Neutrophil (primary cell): ENCODE measurements at regions not wholly inside any gene's neighbourhood (a gene's known extent, or its start where the extent isn't known, plus 50 kb on each side); places are given as distances from the start of the nearest gene placed in this dataset.

ENCODE experiments used
- H3K27ac ChIP-seq: fragments of 200-600 bp; sonication (generic); 2 replicates; pipeline ENCODE4 v1.5.1; 2016; ENCODE audit warnings: mild to moderate bottlenecking, moderate library complexity
- H3K27me3 ChIP-seq: fragments of 200-600 bp; sonication (generic); 2 replicates; pipeline ENCODE4 v1.6.0; 2016; ENCODE audit warnings: mild to moderate bottlenecking
- H3K36me3 ChIP-seq: fragments of 200-600 bp; sonication (generic); 2 replicates; pipeline ENCODE4 v1.5.1; 2017
- H3K4me1 ChIP-seq, 2 experiments: fragments of 200-600 bp in 1 of 2; sonication (generic) in 1 of 2; 1 replicate in 1 of 2; 2 replicates in 1 of 2; pipeline versions ENCODE4 v1.5.1 to v1.6.1; 2013 to 2016; ENCODE audit warnings: low read depth in 1 of 2, low read length in 1 of 2, mild to moderate bottlenecking in 1 of 2, moderate library complexity in 1 of 2; ENCODE audit not compliant: control insufficient read depth in 1 of 2, insufficient read depth in 1 of 2
- H3K4me3 ChIP-seq, 2 experiments: fragments of 200-600 bp in 1 of 2; sonication (generic) in 1 of 2; 1 replicate in 1 of 2; 2 replicates in 1 of 2; pipeline ENCODE4 v1.5.1; 2013 to 2016; ENCODE audit warnings: low read depth in 1 of 2, low read length in 1 of 2, mild to moderate bottlenecking in 1 of 2, moderate library complexity in 1 of 2
- H3K9me3 ChIP-seq: fragments of 200-600 bp; sonication (generic); 2 replicates; pipeline ENCODE4 v1.5.1; 2016
- CTCF ChIP-seq: fragments of 200-600 bp; sonication (generic); IDR thresholded peaks from 2 replicates; pipeline ENCODE4 v1.5.1; 2016; ENCODE audit warnings: antibody characterized with exemption

- H3K9me3 ChIP-seq = no peaks in the 10 kb centered on the region
- H3K4me3 ChIP-seq = no peak overlapping the region
- no peaks in the 10 kb centered on the region for H3K27me3 ChIP-seq
- no peak overlapping the region for H3K27ac ChIP-seq
- no peaks in the 10 kb centered on the region for H3K4me1 ChIP-seq
- TF ChIP-seq CTCF = no peak
- H3K36me3 ChIP-seq = no peaks in the 10 kb centered on the region
These were observed 387.5 kb downstream of the KCNA4 start for GRCh38 chr11:29629286-29629685.

- H3K36me3 ChIP-seq = no peaks in the 10 kb centered on the region
- H3K9me3 ChIP-seq = no peaks in the 10 kb centered on the region
- H3K27me3 ChIP-seq = no peaks in the 10 kb centered on the region
- no peak for TF ChIP-seq CTCF
- H3K4me3 ChIP-seq = no peak overlapping the region
- H3K4me1 ChIP-seq = no peaks in the 10 kb centered on the region
- no peak overlapping the region for H3K27ac ChIP-seq
These were observed 388.2 kb downstream of the KCNA4 start for GRCh38 chr11:29628609-29629008.

GRCh38 chr11:29627541-29627940 lies 389.3 kb downstream of the KCNA4 start:
- no peaks in the 10 kb centered on the region for H3K4me1 ChIP-seq
- TF ChIP-seq CTCF = no peak

GRCh38 chr11:29623144-29623722 lies 393.6 kb downstream of the KCNA4 start:
- TF ChIP-seq CTCF = no peak
- H3K27ac ChIP-seq = no peak overlapping the region
- no peaks in the 10 kb centered on the region for H3K36me3 ChIP-seq
- no peaks in the 10 kb centered on the region for H3K9me3 ChIP-seq
- no peaks in the 10 kb centered on the region for H3K4me1 ChIP-seq
- H3K4me3 ChIP-seq = no peak overlapping the region
- H3K27me3 ChIP-seq = no peaks in the 10 kb centered on the region

More at GRCh38 chr11:29627541-29627940, 389.3 kb downstream of the KCNA4 start:
- Histone ChIP-seq H3K27me3 (no peaks in the 10 kb centered on the region), H3K27ac (no peak overlapping the region), H3K9me3 (no peaks in the 10 kb centered on the region), H3K36me3 (no peaks in the 10 kb centered on the region), H3K4me3 (no peak overlapping the region)

GRCh38 chr11:29616611-29617010 lies 400.2 kb downstream of the KCNA4 start:
- no peaks in the 10 kb centered on the region for H3K4me1 ChIP-seq
- no peaks in the 10 kb centered on the region for H3K36me3 ChIP-seq
- TF ChIP-seq CTCF = no peak
- no peak overlapping the region for H3K4me3 ChIP-seq
- no peaks in the 10 kb centered on the region for H3K27me3 ChIP-seq
- no peak overlapping the region for H3K27ac ChIP-seq
- H3K9me3 ChIP-seq = no peaks in the 10 kb centered on the region

GRCh38 chr11:29612423-29612822 lies 404.4 kb downstream of the KCNA4 start:
- H3K27me3 ChIP-seq = no peaks in the 10 kb centered on the region
- TF ChIP-seq CTCF = no peak
- no peaks in the 10 kb centered on the region for H3K9me3 ChIP-seq
- H3K4me1 ChIP-seq = no peaks in the 10 kb centered on the region
- no peak overlapping the region for H3K27ac ChIP-seq
- H3K36me3 ChIP-seq = no peaks in the 10 kb centered on the region
- H3K4me3 ChIP-seq = no peak overlapping the region
